ENCODE measurements at regions not wholly inside any gene's neighbourhood (a gene's known extent, or its start where the extent isn't known, plus 50 kb on each side); places are given as distances from the start of the nearest gene placed in this dataset.

DNA sequence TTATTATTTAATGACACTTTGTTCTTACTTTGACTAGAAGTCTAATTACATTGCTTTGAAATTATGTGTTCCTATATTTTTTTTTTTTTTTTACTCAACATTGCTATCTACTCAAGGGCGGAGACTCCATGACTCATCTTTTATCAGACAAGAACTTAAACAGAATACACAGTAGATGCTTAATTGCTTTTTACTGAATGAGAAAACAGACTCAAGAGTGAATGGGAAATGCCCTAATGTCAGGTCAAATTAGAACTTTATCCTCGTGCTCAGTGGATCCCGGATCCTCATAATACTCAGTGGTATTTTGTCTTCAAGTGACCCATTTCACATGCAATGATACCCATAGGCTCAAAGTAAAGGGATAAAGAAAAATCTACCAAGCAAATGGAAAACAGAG lies 954.5 kb upstream of the IGFBP7 start:
- TF ChIP-seq, protein P1, sequence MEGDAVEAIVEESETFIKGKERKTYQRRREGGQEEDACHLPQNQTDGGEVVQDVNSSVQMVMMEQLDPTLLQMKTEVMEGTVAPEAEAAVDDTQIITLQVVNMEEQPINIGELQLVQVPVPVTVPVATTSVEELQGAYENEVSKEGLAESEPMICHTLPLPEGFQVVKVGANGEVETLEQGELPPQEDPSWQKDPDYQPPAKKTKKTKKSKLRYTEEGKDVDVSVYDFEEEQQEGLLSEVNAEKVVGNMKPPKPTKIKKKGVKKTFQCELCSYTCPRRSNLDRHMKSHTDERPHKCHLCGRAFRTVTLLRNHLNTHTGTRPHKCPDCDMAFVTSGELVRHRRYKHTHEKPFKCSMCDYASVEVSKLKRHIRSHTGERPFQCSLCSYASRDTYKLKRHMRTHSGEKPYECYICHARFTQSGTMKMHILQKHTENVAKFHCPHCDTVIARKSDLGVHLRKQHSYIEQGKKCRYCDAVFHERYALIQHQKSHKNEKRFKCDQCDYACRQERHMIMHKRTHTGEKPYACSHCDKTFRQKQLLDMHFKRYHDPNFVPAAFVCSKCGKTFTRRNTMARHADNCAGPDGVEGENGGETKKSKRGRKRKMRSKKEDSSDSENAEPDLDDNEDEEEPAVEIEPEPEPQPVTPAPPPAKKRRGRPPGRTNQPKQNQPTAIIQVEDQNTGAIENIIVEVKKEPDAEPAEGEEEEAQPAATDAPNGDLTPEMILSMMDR (IDR thresholded peaks at IDR 0.05), result no peak
- no peak for TF ChIP-seq POLR2A (IDR thresholded peaks at IDR 0.05)
- no peak for TF ChIP-seq EP300 (IDR thresholded peaks at IDR 0.05)
